CD4-positive, alpha-beta T cell treated with Interleukin-12 subunit alpha and Interleukin-12 subunit beta, for 1 hour (primary cell): ENCODE measurements at regions not wholly inside any gene's neighbourhood (a gene's known extent, or its start where the extent isn't known, plus 50 kb on each side); places are given as distances from the start of the nearest gene placed in this dataset.
"Not testable (repeated sequence)": the region's sequence is repeated elsewhere in the genome, so short reads cannot be mapped to it uniquely, and the experiment has no call there.

Experiments used
- DNase-seq: peaks from one replicate; pipeline ENCODE4 v3.0.0-alpha.2; 2020

- DNase-seq: no peak
Measured at GRCh38 chr11:69220561-69221051, 64.9 kb downstream of the SMIM38 start.

GRCh38 chr11:69221086-69221485 is 65.4 kb downstream of the SMIM38 start:
- DNase-seq: no peak

- not testable (repeated sequence) for DNase-seq
Measured at GRCh38 chr11:69221636-69222035, 65.9 kb downstream of the SMIM38 start.

- no peak for DNase-seq
Measured at GRCh38 chr11:69227271-69227670, 66.7 kb upstream of the MYEOV start.

GRCh38 chr11:69229511-69229910 is 64.4 kb upstream of the MYEOV start:
- DNase-seq: no peak

GRCh38 chr11:69230856-69231425 is 63.0 kb upstream of the MYEOV start:
- DNase-seq: no peak

GRCh38 chr11:69231466-69232018 is 62.4 kb upstream of the MYEOV start:
- DNase-seq: no peak

- DNase-seq: no peak
Measured at GRCh38 chr11:69232821-69233743, 60.9 kb upstream of the MYEOV start.

- no peak for DNase-seq
Measured at GRCh38 chr11:69233744-69234570, 60.0 kb upstream of the MYEOV start.

GRCh38 chr11:69234740-69235710 is 58.9 kb upstream of the MYEOV start:
- DNase-seq: no peak

GRCh38 chr11:69238573-69239351 is 55.2 kb upstream of the MYEOV start:
- DNase-seq: no peak

- DNase-seq: no peak
Measured at GRCh38 chr11:69239641-69240040, 54.3 kb upstream of the MYEOV start.

GRCh38 chr11:69240332-69241074 is 53.5 kb upstream of the MYEOV start:
- DNase-seq: peak; percentile 5

GRCh38 chr11:69241075-69241740 is 52.7 kb upstream of the MYEOV start:
- no peak for DNase-seq

GRCh38 chr11:69241844-69242243 is 52.1 kb upstream of the MYEOV start:
- DNase-seq: no peak

- DNase-seq: no peak
Measured at GRCh38 chr11:69242266-69242920, 51.6 kb upstream of the MYEOV start.

GRCh38 chr11:69243496-69244200 is 50.3 kb upstream of the MYEOV start:
- DNase-seq: no peak
